IMR-90 (cell line): ENCODE measurements at regions not wholly inside any gene's neighbourhood (a gene's known extent, or its start where the extent isn't known, plus 50 kb on each side); places are given as distances from the start of the nearest gene placed in this dataset.

Source experiments
- ATAC-seq: fragments of 200-7000 bp; cut with Tn5 transposase; 2 replicates; pipeline ENCODE4 v1.9.1; 2020; ENCODE audit warnings: low read depth, mild to moderate bottlenecking, moderate library complexity
- BruUV-seq: library from RNA; stranded (reverse); fragments of 400-500 nt; replicated peaks from 2 replicates; lab custom pipeline; 2021; lab: Mats Ljungman, UMichigan
- CTCF ChIA-PET: fragments of 300-600 bp; formaldehyde crosslinking; extraction: SDS; loops from one replicate; lab custom pipeline; 2021; ENCODE audit warnings: antibody characterized with exemption; lab: Yijun Ruan, JAX
- POLR2A ChIA-PET: fragments of 300-600 bp; sonication (Branson Sonifier 250); formaldehyde crosslinking; loops from one replicate; lab custom pipeline; 2022; ENCODE audit warnings: antibody characterized with exemption; ENCODE audit not compliant: unreplicated experiment; lab: Charles Lee
- DNase-seq: peaks from one replicate; pipeline ENCODE4 v3.0.0; 2013
- H2AFZ ChIP-seq: replicated peaks from 2 replicates; pipeline ENCODE3; 2013; ENCODE audit warnings: low read length, mild to moderate bottlenecking; ENCODE audit not compliant: poor library complexity
- H2AK5ac ChIP-seq: 2 replicates; pipeline ENCODE4 v1.6.1; 2013; ENCODE audit warnings: low read depth, low read length, inconsistent platforms
- H2AK9ac ChIP-seq: replicated peaks from 2 replicates; pipeline ENCODE3; 2013; ENCODE audit warnings: mild to moderate bottlenecking, low read depth, low read length, moderate library complexity; ENCODE audit not compliant: poor library complexity
- H2BK120ac ChIP-seq: 2 replicates; pipeline ENCODE4 v1.6.1; 2013; ENCODE audit warnings: low read depth, low read length, inconsistent platforms
- H2BK15ac ChIP-seq: 3 replicates; pipeline ENCODE4 v1.6.1; 2013; ENCODE audit warnings: low read depth, low read length, inconsistent platforms
- H2BK20ac ChIP-seq: 2 replicates; pipeline ENCODE4 v1.6.1; 2013; ENCODE audit warnings: low read depth, mild to moderate bottlenecking, inconsistent platforms, low read length, moderate library complexity
- H2BK5ac ChIP-seq: 2 replicates; pipeline ENCODE4 v1.6.1; 2013; ENCODE audit warnings: mild to moderate bottlenecking, low read depth, low read length, inconsistent platforms; ENCODE audit not compliant: poor library complexity, severe bottlenecking
- H3K14ac ChIP-seq: replicated peaks from 2 replicates; pipeline ENCODE4 v1.6.1; 2013; ENCODE audit warnings: low read depth, low read length, inconsistent platforms
- H3K18ac ChIP-seq: 2 replicates; pipeline ENCODE4 v1.6.1; 2013; ENCODE audit warnings: low read depth, low read length, control low read depth
- H3K23ac ChIP-seq: 2 replicates; pipeline ENCODE4 v1.6.1; 2013; ENCODE audit warnings: low read depth, low read length, inconsistent platforms
- H3K27ac ChIP-seq: 2 replicates; pipeline ENCODE4 v1.5.1; 2013; ENCODE audit warnings: mild to moderate bottlenecking, control low read depth, low read length; ENCODE audit not compliant: insufficient read depth
- H3K27me3 ChIP-seq: 2 replicates; pipeline ENCODE4 v1.6.1; 2013; ENCODE audit warnings: low read length; ENCODE audit not compliant: control insufficient read depth, insufficient read depth
- H3K36me3 ChIP-seq: 2 replicates; pipeline ENCODE4 v1.6.1; 2013; ENCODE audit warnings: low read length, mixed read lengths; ENCODE audit not compliant: control insufficient read depth, insufficient read depth
- H3K4ac ChIP-seq: 2 replicates; pipeline ENCODE4 v1.6.1; 2013; ENCODE audit warnings: low read depth, low read length, inconsistent platforms
- H3K4me1 ChIP-seq: 2 replicates; pipeline ENCODE4 v1.6.1; 2013; ENCODE audit warnings: low read length, mixed read lengths; ENCODE audit not compliant: control insufficient read depth, insufficient read depth
- H3K4me2 ChIP-seq: 2 replicates; pipeline ENCODE4 v1.6.1; 2013; ENCODE audit warnings: low read depth, mild to moderate bottlenecking, control low read depth, low read length, moderate library complexity
- H3K4me3 ChIP-seq: 2 replicates; pipeline ENCODE4 v1.5.1; 2013; ENCODE audit warnings: low read depth, mild to moderate bottlenecking, control low read depth, low read length, moderate library complexity; ENCODE audit not compliant: insufficient read depth
- H3K56ac ChIP-seq: 2 replicates; pipeline ENCODE4 v1.6.1; 2013; ENCODE audit warnings: low read length, inconsistent platforms; ENCODE audit not compliant: insufficient read depth; ENCODE audit errors: extremely low read depth
- H3K79me1 ChIP-seq, 2 experiments: 2 replicates each; pipeline ENCODE4 v1.6.1; 2013; ENCODE audit warnings: low read length in 2 of 2, inconsistent platforms in 1 of 2, low read depth in 1 of 2
- H3K9ac ChIP-seq: 2 replicates; pipeline ENCODE4 v1.6.1; 2013; ENCODE audit warnings: low read depth, low read length, control low read depth
- H3K9me1 ChIP-seq: 2 replicates; pipeline ENCODE4 v1.6.1; 2013; ENCODE audit warnings: low read length, inconsistent platforms; ENCODE audit not compliant: insufficient read depth
- H3K9me3 ChIP-seq: 2 replicates; pipeline ENCODE4 v1.6.1; 2013; ENCODE audit warnings: low read length; ENCODE audit not compliant: control insufficient read depth, insufficient read depth
- H4K20me1 ChIP-seq: 2 replicates; pipeline ENCODE4 v1.6.1; 2013; ENCODE audit warnings: low read length, inconsistent platforms; ENCODE audit not compliant: insufficient read depth
- H4K5ac ChIP-seq: 2 replicates; pipeline ENCODE4 v1.6.1; 2013; ENCODE audit warnings: mild to moderate bottlenecking, low read depth, low read length, control low read depth
- H4K8ac ChIP-seq, 2 experiments: 2 replicates each; pipeline ENCODE4 v1.6.1; 2013; ENCODE audit warnings: low read depth in 2 of 2, low read length in 2 of 2, control low read depth in 1 of 2, inconsistent platforms in 1 of 2
- H4K91ac ChIP-seq: 2 replicates; pipeline ENCODE4 v1.6.1; 2013; ENCODE audit warnings: low read depth, low read length, inconsistent platforms; ENCODE audit not compliant: insufficient read depth
- BHLHE40 ChIP-seq: fragments of 150-350 bp; IDR thresholded peaks from 2 replicates; pipeline ENCODE4 v1.6.1; 2016; ENCODE audit warnings: mild to moderate bottlenecking, low read depth, low read length
- CEBPB ChIP-seq: IDR thresholded peaks from 2 replicates; pipeline ENCODE4 v1.6.1; 2012; ENCODE audit warnings: low read depth, low read length, improper control_type of control experiment
- CHD1 ChIP-seq: IDR thresholded peaks from 2 replicates; pipeline ENCODE4 v1.6.1; 2012; ENCODE audit warnings: low read depth, low read length, improper control_type of control experiment
- ELK1 ChIP-seq: fragments of 150-350 bp; IDR thresholded peaks from 2 replicates; pipeline ENCODE4 v1.6.1; 2016; ENCODE audit warnings: low read depth, mild to moderate bottlenecking, low read length, moderate library complexity, borderline replicate concordance
- FOS ChIP-seq: fragments of 150-350 bp; IDR thresholded peaks from 2 replicates; pipeline ENCODE4 v1.6.1; 2016; ENCODE audit warnings: low read depth, low read length
- MAFK ChIP-seq: IDR thresholded peaks from 2 replicates; pipeline ENCODE4 v1.6.1; 2012; ENCODE audit warnings: low read depth, low read length, improper control_type of control experiment
- MAZ ChIP-seq: IDR thresholded peaks from 2 replicates; pipeline ENCODE4 v1.6.1; 2012; ENCODE audit warnings: low read depth, mild to moderate bottlenecking, low read length, improper control_type of control experiment, moderate library complexity, borderline replicate concordance
- MXI1 ChIP-seq: IDR thresholded peaks from 2 replicates; pipeline ENCODE4 v1.6.1; 2012; ENCODE audit warnings: low read depth, mild to moderate bottlenecking, low read length, moderate library complexity, borderline replicate concordance
- NFE2L2 ChIP-seq: fragments of 150-350 bp; IDR thresholded peaks from 2 replicates; pipeline ENCODE4 v1.6.1; 2016; ENCODE audit warnings: low read depth, mild to moderate bottlenecking, low read length
- POLR2A ChIP-seq: IDR thresholded peaks from 2 replicates; pipeline ENCODE4 v1.6.1; 2012; ENCODE audit warnings: mild to moderate bottlenecking, low read depth, low read length
- RAD21 ChIP-seq: IDR thresholded peaks from 2 replicates; pipeline ENCODE4 v1.6.1; 2012; ENCODE audit warnings: low read length, improper control_type of control experiment
- RCOR1 ChIP-seq: IDR thresholded peaks from 2 replicates; pipeline ENCODE4 v1.6.1; 2012; ENCODE audit warnings: mild to moderate bottlenecking, low read length, improper control_type of control experiment; ENCODE audit not compliant: insufficient replicate concordance
- RFX5 ChIP-seq: IDR thresholded peaks from 2 replicates; pipeline ENCODE4 v1.8.0; 2012; ENCODE audit warnings: low read depth, mild to moderate bottlenecking, low read length, moderate library complexity
- SMC3 ChIP-seq: fragments of 150-350 bp; IDR thresholded peaks from 2 replicates; pipeline ENCODE4 v1.6.1; 2016; ENCODE audit warnings: low read depth, mild to moderate bottlenecking, antibody characterized with exemption, low read length, moderate library complexity
- WGBS, 2 experiments: methylation state at CpG; one replicate each; pipeline versions ENCODE4 v1.1.5 to v1.1.7; 2013; ENCODE audit warnings: missing lambda C conversion rate in 2 of 2; ENCODE audit not compliant: insufficient read length in 1 of 2; ENCODE audit errors: extremely low coverage in 2 of 2; 5-methylcytosine and 5-hydroxymethylcytosine counted together
- dilution Hi-C: fragments of 300-500 bp; cut with HindIII; formaldehyde crosslinking; loops from one replicate; pipeline ENCODE4 v1.14.3; 2018; ENCODE audit warnings: low sequenced_read_pairs; ENCODE audit not compliant: unreplicated experiment
- in situ Hi-C: fragments of 300-500 bp; cut with MboI; formaldehyde crosslinking; loops from 3 replicates; pipeline ENCODE4 v1.14.3; 2019; ENCODE audit warnings: low sequenced_read_pairs, inconsistent platforms, mixed read lengths
- intact Hi-C: fragments of 100-400 bp; cut with micrococcal nuclease; formaldehyde crosslinking; loops from 2 replicates; pipeline ENCODE4 v1.10.0; 2022
- TF ChIP-seq, protein P1 (sequence below): fragments of 150-350 bp; IDR thresholded peaks from 2 replicates; pipeline ENCODE4 v1.6.1; 2017; ENCODE audit warnings: mild to moderate bottlenecking, antibody characterized with exemption, low read length, low read depth
- TF ChIP-seq, protein P2 (sequence below): conservative IDR thresholded peaks from 2 replicates; pipeline ENCODE4 v1.5.1; 2012; ENCODE audit warnings: mild to moderate bottlenecking, low read depth, low read length, improper control_type of control experiment

DNA sequence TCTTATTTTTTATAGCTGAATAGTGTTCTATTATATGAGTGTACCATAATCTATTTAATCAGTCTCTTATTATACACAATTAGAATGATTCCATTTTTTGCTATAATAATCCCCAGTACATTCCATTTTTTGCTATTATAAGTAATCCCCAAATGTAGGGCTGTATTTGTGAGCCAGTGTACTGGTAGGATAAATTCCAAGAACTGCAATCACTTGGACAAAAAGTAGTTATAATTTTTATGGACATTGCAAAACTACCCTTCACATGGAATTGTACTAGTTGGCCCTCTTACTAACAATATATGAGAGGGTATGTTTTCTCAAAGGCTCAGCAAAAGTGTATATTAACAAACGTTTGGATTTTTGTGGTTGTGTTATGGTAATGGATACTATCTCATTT lies 481.7 kb upstream of the CLINT1 start:
- Histone ChIP-seq H3K4me3 (no peak overlapping the region), H3K14ac (no peak overlapping the region), H2AK9ac (no peak overlapping the region), H4K5ac (no peak overlapping the region), H2AK5ac (no peak overlapping the region), H3K9me3 (no peaks in the 10 kb centered on the region), H2BK15ac (no peak overlapping the region), H3K9ac (no peak overlapping the region), H3K23ac (no peak overlapping the region), H2BK5ac (no peak overlapping the region), H3K27me3 (no peaks in the 10 kb centered on the region), H3K79me1 (no peaks in the 10 kb centered on the region), H3K36me3 (no peaks in the 10 kb centered on the region), H3K4me2 (no peak overlapping the region), H3K18ac (no peak overlapping the region), H2BK20ac (no peak overlapping the region), H3K9me1 (no peaks in the 10 kb centered on the region), H3K27ac (no peak overlapping the region), H3K56ac (no peak overlapping the region), H2AFZ (no peak overlapping the region), H3K4ac (no peak overlapping the region), H4K20me1 (no peaks in the 10 kb centered on the region), H4K8ac (no peak overlapping the region), H2BK120ac (no peak overlapping the region), H4K91ac (no peak overlapping the region), H3K4me1 (no peaks in the 10 kb centered on the region)
- dilution Hi-C loops, result no loop called here
- ChIA-PET POLR2A (no interaction called here), CTCF (no interaction called here)
- WGBS, 2 experiments, result no CpG with 5 or more reads among the region's 1 CpG
- TF ChIP-seq RCOR1 (no peak), RFX5 (no peak), FOS (no peak), NFE2L2 (no peak), CHD1 (no peak), MXI1 (no peak), MAZ (no peak), MAFK (no peak), RAD21 (no peak), POLR2A (no peak), SMC3 (no peak), CEBPB (no peak), ELK1 (no peak), BHLHE40 (no peak)
- TF ChIP-seq, protein P1, sequence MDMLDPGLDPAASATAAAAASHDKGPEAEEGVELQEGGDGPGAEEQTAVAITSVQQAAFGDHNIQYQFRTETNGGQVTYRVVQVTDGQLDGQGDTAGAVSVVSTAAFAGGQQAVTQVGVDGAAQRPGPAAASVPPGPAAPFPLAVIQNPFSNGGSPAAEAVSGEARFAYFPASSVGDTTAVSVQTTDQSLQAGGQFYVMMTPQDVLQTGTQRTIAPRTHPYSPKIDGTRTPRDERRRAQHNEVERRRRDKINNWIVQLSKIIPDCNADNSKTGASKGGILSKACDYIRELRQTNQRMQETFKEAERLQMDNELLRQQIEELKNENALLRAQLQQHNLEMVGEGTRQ, result no peak
- TF ChIP-seq, protein P2, sequence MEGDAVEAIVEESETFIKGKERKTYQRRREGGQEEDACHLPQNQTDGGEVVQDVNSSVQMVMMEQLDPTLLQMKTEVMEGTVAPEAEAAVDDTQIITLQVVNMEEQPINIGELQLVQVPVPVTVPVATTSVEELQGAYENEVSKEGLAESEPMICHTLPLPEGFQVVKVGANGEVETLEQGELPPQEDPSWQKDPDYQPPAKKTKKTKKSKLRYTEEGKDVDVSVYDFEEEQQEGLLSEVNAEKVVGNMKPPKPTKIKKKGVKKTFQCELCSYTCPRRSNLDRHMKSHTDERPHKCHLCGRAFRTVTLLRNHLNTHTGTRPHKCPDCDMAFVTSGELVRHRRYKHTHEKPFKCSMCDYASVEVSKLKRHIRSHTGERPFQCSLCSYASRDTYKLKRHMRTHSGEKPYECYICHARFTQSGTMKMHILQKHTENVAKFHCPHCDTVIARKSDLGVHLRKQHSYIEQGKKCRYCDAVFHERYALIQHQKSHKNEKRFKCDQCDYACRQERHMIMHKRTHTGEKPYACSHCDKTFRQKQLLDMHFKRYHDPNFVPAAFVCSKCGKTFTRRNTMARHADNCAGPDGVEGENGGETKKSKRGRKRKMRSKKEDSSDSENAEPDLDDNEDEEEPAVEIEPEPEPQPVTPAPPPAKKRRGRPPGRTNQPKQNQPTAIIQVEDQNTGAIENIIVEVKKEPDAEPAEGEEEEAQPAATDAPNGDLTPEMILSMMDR, result no peak
- DNase-seq (no peak), ATAC-seq (no peak)
- in situ Hi-C loops, result no loop called here
- no TSS peak for BruUV-seq
- intact Hi-C loops, result no loop called here
